H1 (cell line): ENCODE measurements at regions not wholly inside any gene's neighbourhood (a gene's known extent, or its start where the extent isn't known, plus 50 kb on each side); places are given as distances from the start of the nearest gene placed in this dataset.

Source experiments
- CTCF ChIA-PET: fragments of 300-600 bp; sonication (Branson Sonifier 250); formaldehyde crosslinking; loops from one replicate; lab custom pipeline; 2021; ENCODE audit not compliant: partially characterized antibody; lab: Charles Lee
- POLR2A ChIA-PET: fragments of 300-600 bp; sonication (Branson Sonifier 250); formaldehyde crosslinking; loops from one replicate; lab custom pipeline; 2021; ENCODE audit warnings: inconsistent platforms; ENCODE audit not compliant: partially characterized antibody; lab: Charles Lee
- DNase-seq, 2 experiments: peaks; one replicate each; pipeline versions ENCODE4 v3.0.0 to v3.0.0-alpha.2; 2010 to 2022; ENCODE audit warnings: low spot score in 2 of 2, low read depth in 1 of 2, mixed read lengths in 1 of 2
- FAIRE-seq: peaks from 2 replicates; lab custom pipeline; 2011; peaks lifted over from hg19 to GRCh38; lab: Jason Lieb, UNC
- H2AFZ ChIP-seq: 2 replicates; pipeline ENCODE4 v1.8.1; 2012; ENCODE audit warnings: low read length, inconsistent platforms
- H2AK5ac ChIP-seq: 2 replicates; pipeline ENCODE4 v1.6.1; 2013; ENCODE audit warnings: low read depth, low read length
- H2BK120ac ChIP-seq: replicated peaks from 2 replicates; pipeline ENCODE3; 2013; ENCODE audit warnings: low read depth, low read length, inconsistent platforms
- H2BK12ac ChIP-seq: 2 replicates; pipeline ENCODE4 v1.6.1; 2013; ENCODE audit warnings: low read depth, low read length
- H2BK15ac ChIP-seq: 2 replicates; pipeline ENCODE4 v1.6.1; 2013; ENCODE audit warnings: low read length
- H2BK20ac ChIP-seq: 2 replicates; pipeline ENCODE4 v1.6.1; 2013; ENCODE audit warnings: low read length
- H2BK5ac ChIP-seq: 2 replicates; pipeline ENCODE4 v1.6.1; 2013; ENCODE audit warnings: low read depth, low read length
- H3K14ac ChIP-seq: 2 replicates; pipeline ENCODE4 v1.6.1; 2013; ENCODE audit warnings: inconsistent platforms; ENCODE audit not compliant: insufficient read length
- H3K18ac ChIP-seq: 2 replicates; pipeline ENCODE4 v1.6.1; 2013; ENCODE audit warnings: low read length; ENCODE audit errors: extremely low read depth
- H3K23ac ChIP-seq: 2 replicates; pipeline ENCODE4 v1.6.1; 2013; ENCODE audit warnings: inconsistent platforms; ENCODE audit not compliant: insufficient read length
- H3K23me2 ChIP-seq: 2 replicates; pipeline ENCODE4 v1.6.1; 2013; ENCODE audit warnings: low read depth, low read length
- H3K27ac ChIP-seq: 2 replicates; pipeline ENCODE4 v1.6.1; 2011; ENCODE audit warnings: low read depth, low read length, inconsistent platforms
- H3K27me3 ChIP-seq, 4 experiments: replicated peaks in 1 of 4; 1 replicate in 1 of 4; 2 replicates in 3 of 4; pipeline versions ENCODE4 v1.6.1 to v1.8.1; 2011 to 2013; ENCODE audit warnings: low read length in 3 of 4, mild to moderate bottlenecking in 3 of 4, inconsistent platforms in 2 of 4, mixed read lengths in 2 of 4, moderate library complexity in 1 of 4; ENCODE audit not compliant: control insufficient read depth in 3 of 4, insufficient read depth in 3 of 4; ENCODE audit errors: extremely low read depth in 1 of 4
- H3K36me3 ChIP-seq, 4 experiments: 2 replicates each; pipeline versions ENCODE4 v1.6.1 to v1.8.1; 2011 to 2013; ENCODE audit warnings: mild to moderate bottlenecking in 4 of 4, low read length in 3 of 4, moderate library complexity in 2 of 4, control low read depth in 1 of 4, inconsistent platforms in 1 of 4; ENCODE audit not compliant: insufficient read depth in 4 of 4, control insufficient read depth in 2 of 4
- H3K4ac ChIP-seq: replicated peaks from 2 replicates; pipeline ENCODE3; 2013; ENCODE audit warnings: low read length, low read depth, mixed read lengths, inconsistent platforms; ENCODE audit not compliant: insufficient read length
- H3K4me1 ChIP-seq, 4 experiments: replicated peaks in 1 of 4; 1 replicate in 1 of 4; 2 replicates in 3 of 4; pipeline versions ENCODE4 v1.6.1 to v1.8.1; 2011 to 2013; ENCODE audit warnings: low read length in 3 of 4, inconsistent platforms in 2 of 4, mixed read lengths in 1 of 4; ENCODE audit not compliant: insufficient read depth in 4 of 4, control insufficient read depth in 3 of 4
- H3K4me2 ChIP-seq, 2 experiments: 2 replicates each; pipeline versions ENCODE4 v1.6.1 to v1.8.1; 2011 to 2013; ENCODE audit warnings: low read depth in 2 of 2, low read length in 2 of 2, control low read depth in 1 of 2, inconsistent platforms in 1 of 2, mild to moderate bottlenecking in 1 of 2; ENCODE audit not compliant: insufficient read depth in 1 of 2
- H3K4me3 ChIP-seq, 4 experiments: fragments of 200-600, 300-600 bp in 1 of 4; sonication (generic), shearing (Covaris generic), sonication (Bioruptor Twin) in 1 of 4; 2 replicates each; pipeline versions ENCODE4 v1.5.1 to v1.8.1; 2011 to 2016; ENCODE audit warnings: low read length in 4 of 4, low read depth in 3 of 4, control low read depth in 2 of 4, inconsistent platforms in 2 of 4, mild to moderate bottlenecking in 2 of 4, mixed read lengths in 1 of 4, moderate library complexity in 1 of 4; ENCODE audit not compliant: insufficient read depth in 2 of 4; ENCODE audit errors: extremely low read depth in 1 of 4
- H3K56ac ChIP-seq: replicated peaks from 2 replicates; pipeline ENCODE3; 2013; ENCODE audit warnings: low read depth, mild to moderate bottlenecking, mixed read lengths, low read length, inconsistent platforms; ENCODE audit not compliant: insufficient read length
- H3K79me1 ChIP-seq: 2 replicates; pipeline ENCODE4 v1.6.1; 2013; ENCODE audit warnings: low read depth, low read length, control low read depth
- H3K79me2 ChIP-seq, 2 experiments: 2 replicates each; pipeline versions ENCODE4 v1.6.1 to v1.8.1; 2012 to 2013; ENCODE audit warnings: low read length in 2 of 2, mild to moderate bottlenecking in 2 of 2, inconsistent platforms in 1 of 2; ENCODE audit not compliant: insufficient read depth in 2 of 2, control insufficient read depth in 1 of 2
- H3K9ac ChIP-seq, 4 experiments: replicated peaks in 1 of 4; 1 replicate in 1 of 4; 2 replicates in 3 of 4; pipeline versions ENCODE4 v1.6.1 to v1.8.1; 2011 to 2013; ENCODE audit warnings: low read depth in 3 of 4, low read length in 3 of 4, control low read depth in 2 of 4, mild to moderate bottlenecking in 2 of 4, moderate library complexity in 2 of 4, inconsistent platforms in 1 of 4; ENCODE audit errors: extremely low read depth in 1 of 4
- H3K9me3 ChIP-seq, 2 experiments: 2 replicates each; pipeline versions ENCODE4 v1.6.1 to v1.8.1; 2012 to 2013; ENCODE audit warnings: mild to moderate bottlenecking in 2 of 2, moderate library complexity in 2 of 2, control low read depth in 1 of 2, inconsistent platforms in 1 of 2, low read depth in 1 of 2, low read length in 1 of 2, mixed read lengths in 1 of 2; ENCODE audit not compliant: insufficient read depth in 2 of 2
- H4K20me1 ChIP-seq, 2 experiments: replicated peaks in 1 of 2; 2 replicates each; pipeline versions ENCODE3 to v1.8.1; 2011 to 2013; ENCODE audit warnings: inconsistent platforms in 2 of 2, low read length in 2 of 2, mild to moderate bottlenecking in 1 of 2; ENCODE audit not compliant: insufficient read depth in 2 of 2, control insufficient read depth in 1 of 2
- H4K5ac ChIP-seq: 2 replicates; pipeline ENCODE4 v1.6.1; 2013; ENCODE audit warnings: low read length, low read depth, mixed read lengths, inconsistent platforms; ENCODE audit not compliant: insufficient read length
- H4K8ac ChIP-seq: 2 replicates; pipeline ENCODE4 v1.8.0; 2013; ENCODE audit warnings: mild to moderate bottlenecking, moderate library complexity, low read length, inconsistent platforms; ENCODE audit not compliant: insufficient read depth; ENCODE audit errors: extremely low read depth
- H4K91ac ChIP-seq: replicated peaks from 2 replicates; pipeline ENCODE3; 2013; ENCODE audit warnings: low read length, mixed read lengths, inconsistent platforms; ENCODE audit not compliant: insufficient read length
- BRCA1 ChIP-seq: IDR thresholded peaks from 2 replicates; pipeline ENCODE4 v1.6.1; 2012; ENCODE audit warnings: low read depth, low read length, improper control_type of control experiment
- EGR1 ChIP-seq: IDR thresholded peaks from 2 replicates; pipeline ENCODE4 v1.6.1; 2011; ENCODE audit warnings: low read depth, low read length, borderline replicate concordance
- FOSL1 ChIP-seq: IDR thresholded peaks from 2 replicates; pipeline ENCODE4 v1.6.1; 2011; ENCODE audit warnings: mild to moderate bottlenecking, low read depth, low read length, moderate library complexity; ENCODE audit not compliant: insufficient read depth
- HDAC2 ChIP-seq, 2 experiments: fragments of 300-600 bp in 1 of 2; sonication (generic) in 1 of 2; IDR thresholded peaks; 2 replicates each; pipeline ENCODE4 v1.6.1; 2011 to 2012; ENCODE audit warnings: low read depth in 2 of 2, low read length in 2 of 2, mild to moderate bottlenecking in 2 of 2, moderate library complexity in 2 of 2, borderline replicate concordance in 1 of 2, inconsistent platforms in 1 of 2
- NRF1 ChIP-seq: IDR thresholded peaks from 2 replicates; pipeline ENCODE4 v1.6.1; 2011; ENCODE audit warnings: mild to moderate bottlenecking, low read depth, low read length, improper control_type of control experiment
- SP4 ChIP-seq: IDR thresholded peaks from 2 replicates; pipeline ENCODE4 v1.6.1; 2012; ENCODE audit warnings: low read length, inconsistent platforms
- YY1 ChIP-seq: IDR thresholded peaks from 2 replicates; pipeline ENCODE4 v1.6.1; 2011; ENCODE audit warnings: low read depth, mild to moderate bottlenecking, low read length
- WGBS, 2 experiments: shearing (Covaris generic) in 1 of 2; methylation state at CpG; one replicate each; pipeline versions ENCODE4 v1.1.6 to v1.1.7; 2013 to 2015; ENCODE audit warnings: low lambda C conversion rate in 2 of 2, mixed read lengths in 2 of 2, inconsistent platforms in 1 of 2, low coverage in 1 of 2, missing lambda C conversion rate in 1 of 2; ENCODE audit not compliant: insufficient replicate concordance in 2 of 2, insufficient coverage in 1 of 2, insufficient read length in 1 of 2; ENCODE audit errors: extremely low coverage in 1 of 2, missing lambda C conversion rate in 1 of 2; 5-methylcytosine and 5-hydroxymethylcytosine counted together

DNA sequence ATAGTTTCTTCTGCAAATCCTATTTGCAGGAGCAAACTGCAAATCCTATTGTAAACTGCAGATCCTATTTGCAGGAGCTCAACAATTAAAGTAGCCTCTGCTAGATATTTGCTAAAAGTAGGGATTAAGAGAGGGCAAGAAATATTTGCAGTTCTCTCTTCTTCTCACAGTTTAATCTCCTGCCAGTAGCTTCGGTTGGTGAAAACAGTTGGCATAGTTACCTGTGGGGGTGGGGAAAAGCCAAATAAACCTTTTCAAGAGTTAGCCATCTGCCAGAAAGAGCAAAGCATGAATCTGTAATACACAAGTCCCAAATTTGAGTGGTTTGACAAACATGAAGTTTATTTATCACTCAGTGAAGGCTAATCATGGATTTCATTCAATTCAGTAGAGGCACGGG lies 942.5 kb downstream of the JRKL start:
- no peak overlapping the region for H2BK12ac ChIP-seq
- TF ChIP-seq NRF1 (no peak), BRCA1 (no peak), SP4 (no peak), FOSL1 (no peak), HDAC2 (IDR thresholded peaks at IDR 0.05; ENCODE audit: borderline replicate concordance in 1 of 2, low read depth in 2 of 2, low read length in 2 of 2) (no peak), EGR1 (no peak), YY1 (no peak)

More for the DNA sequence above, 942.5 kb downstream of the JRKL start:
- Histone ChIP-seq H3K9me3 (no peaks in the 10 kb centered on the region), H3K27me3 (no peaks in the 10 kb centered on the region), H2BK5ac (no peak overlapping the region), H3K4ac (no peak overlapping the region), H3K36me3 (no peaks in the 10 kb centered on the region), H2BK15ac (no peak overlapping the region), H3K56ac (no peak overlapping the region), H3K23ac (no peak overlapping the region), H3K79me2 (no peaks in the 10 kb centered on the region), H4K20me1 (no peaks in the 10 kb centered on the region), H4K91ac (no peak overlapping the region), H3K4me2 (no peak overlapping the region), H3K9ac (no peak overlapping the region), H4K8ac (no peak overlapping the region), H3K27ac (no peak overlapping the region), H2BK20ac (no peak overlapping the region), H2AK5ac (no peak overlapping the region), H3K23me2 (no peaks in the 10 kb centered on the region), H3K14ac (no peak overlapping the region), H3K4me3 (no peak overlapping the region), H2BK120ac (no peak overlapping the region), H3K79me1 (no peaks in the 10 kb centered on the region), H3K18ac (no peak overlapping the region), H4K5ac (no peak overlapping the region), H3K4me1 (no peaks in the 10 kb centered on the region), H2AFZ (0 out of 2 replicates have a peak overlapping the region, but pooled peaks have one; percentile 29)
- WGBS, 2 experiments = 94% methylated on average over 2 of the region's 2 CpGs; no CpG with 5 or more reads in 1 of the 2 experiments
- DNase-seq = no peak
- ChIA-PET POLR2A (no interaction called here), CTCF (no interaction called here)
- FAIRE-seq = no peak
